DND-41 (cell line): ENCODE measurements at regions not wholly inside any gene's neighbourhood (a gene's known extent, or its start where the extent isn't known, plus 50 kb on each side); places are given as distances from the start of the nearest gene placed in this dataset.

ENCODE experiments used
- ATAC-seq: fragments of 200-7000 bp; cut with Tn5 transposase; 3 replicates; pipeline ENCODE4 v1.9.1; 2021; ENCODE audit warnings: low read depth; ENCODE audit not compliant: insufficient read depth
- DNase-seq: peaks from one replicate; pipeline ENCODE4 v3.0.0-alpha.2; 2020
- H2AFZ ChIP-seq: 2 replicates; pipeline ENCODE4 v1.6.0; 2012; ENCODE audit warnings: low read depth, low read length
- H3K27ac ChIP-seq: 2 replicates; pipeline ENCODE4 v1.5.1; 2012; ENCODE audit warnings: low read length, inconsistent platforms
- H3K27me3 ChIP-seq: fragments of 200-600 bp; sonication (generic); 2 replicates; pipeline ENCODE4 v1.6.0; 2012; ENCODE audit warnings: low read length, mild to moderate bottlenecking, inconsistent platforms; ENCODE audit not compliant: insufficient read depth, poor library complexity
- H3K36me3 ChIP-seq: 2 replicates; pipeline ENCODE4 v1.5.1; 2012; ENCODE audit warnings: low read length, inconsistent platforms; ENCODE audit not compliant: insufficient read depth
- H3K4me1 ChIP-seq: 2 replicates; pipeline ENCODE4 v1.5.1; 2012; ENCODE audit warnings: mild to moderate bottlenecking, low read length; ENCODE audit not compliant: insufficient read depth
- H3K4me2 ChIP-seq: 2 replicates; pipeline ENCODE4 v1.6.0; 2012; ENCODE audit warnings: mild to moderate bottlenecking, moderate library complexity, low read length, inconsistent platforms; ENCODE audit not compliant: insufficient read depth
- H3K4me3 ChIP-seq, 2 experiments: fragments of 200-600 bp in 1 of 2; shearing (Covaris generic) in 1 of 2; 2 replicates each; pipeline ENCODE4 v1.5.1; 2012 to 2016; ENCODE audit warnings: inconsistent platforms in 2 of 2, low read length in 2 of 2, mild to moderate bottlenecking in 2 of 2, low read depth in 1 of 2, moderate library complexity in 1 of 2
- H3K79me2 ChIP-seq: 2 replicates; pipeline ENCODE4 v1.6.0; 2012; ENCODE audit warnings: low read length, inconsistent platforms; ENCODE audit not compliant: insufficient read depth
- H3K9ac ChIP-seq: 2 replicates; pipeline ENCODE4 v1.6.0; 2012; ENCODE audit warnings: low read depth, mild to moderate bottlenecking, inconsistent platforms, low read length, moderate library complexity
- H3K9me3 ChIP-seq: 2 replicates; pipeline ENCODE4 v1.5.1; 2012; ENCODE audit warnings: low read length, moderate library complexity, mild to moderate bottlenecking, inconsistent platforms; ENCODE audit not compliant: insufficient read depth, severe bottlenecking
- H4K20me1 ChIP-seq: 2 replicates; pipeline ENCODE4 v1.6.0; 2012; ENCODE audit warnings: low read length; ENCODE audit not compliant: insufficient read depth
- CTCF ChIP-seq: IDR thresholded peaks from 2 replicates; pipeline ENCODE4 v1.5.1; 2012; ENCODE audit warnings: borderline replicate concordance, low read length, moderate library complexity, mild to moderate bottlenecking; ENCODE audit not compliant: poor library complexity, severe bottlenecking; ENCODE audit errors: extremely low read depth
- EZH2 ChIP-seq: IDR thresholded peaks from 3 replicates; pipeline ENCODE4 v1.6.1; 2012; ENCODE audit warnings: borderline replicate concordance, low read depth, mild to moderate bottlenecking, moderate library complexity, low read length, inconsistent platforms; ENCODE audit not compliant: severe bottlenecking

GRCh38 chr4:124179506-124180186, 532.9 kb downstream of the ANKRD50 start:
- no peaks in the 10 kb centered on the region for H3K36me3 ChIP-seq
- H3K4me3 ChIP-seq, result no peak overlapping the region
- no peaks in the 10 kb centered on the region for H3K4me1 ChIP-seq
- ATAC-seq (no peak), DNase-seq (no peak)
- no peaks in the 10 kb centered on the region for H3K79me2 ChIP-seq
- H3K9ac ChIP-seq, result no peak overlapping the region
- no peaks in the 10 kb centered on the region for H4K20me1 ChIP-seq
- H3K9me3 ChIP-seq, result no peaks in the 10 kb centered on the region
- TF ChIP-seq CTCF (no peak), EZH2 (no peak)
- H2AFZ ChIP-seq, result no peak overlapping the region
- no peak overlapping the region for H3K27ac ChIP-seq
- no peaks in the 10 kb centered on the region for H3K27me3 ChIP-seq
- no peak overlapping the region for H3K4me2 ChIP-seq

- Histone ChIP-seq H2AFZ (no peak overlapping the region), H3K27ac (no peak overlapping the region)
Measured at GRCh38 chr4:124181039-124181438, 531.5 kb downstream of the ANKRD50 start.

GRCh38 chr4:124183231-124183630, 529.3 kb downstream of the ANKRD50 start:
- no peaks in the 10 kb centered on the region for H3K36me3 ChIP-seq
- H4K20me1 ChIP-seq, result no peaks in the 10 kb centered on the region
- TF ChIP-seq EZH2, result no peak
- no peak for TF ChIP-seq CTCF
- H3K9me3 ChIP-seq, result no peaks in the 10 kb centered on the region
- no peak overlapping the region for H3K9ac ChIP-seq
- H3K27ac ChIP-seq, result no peak overlapping the region
- H3K27me3 ChIP-seq, result no peaks in the 10 kb centered on the region
- no peak for DNase-seq
- no peaks in the 10 kb centered on the region for H3K4me1 ChIP-seq
- H3K79me2 ChIP-seq, result no peaks in the 10 kb centered on the region
- no peak overlapping the region for H3K4me3 ChIP-seq
- no peak overlapping the region for H2AFZ ChIP-seq
- ATAC-seq, result no peak
- no peak overlapping the region for H3K4me2 ChIP-seq

More at GRCh38 chr4:124181039-124181438, 531.5 kb downstream of the ANKRD50 start:
- Histone ChIP-seq H3K27me3 (no peaks in the 10 kb centered on the region), H3K4me3 (no peak overlapping the region), H4K20me1 (no peaks in the 10 kb centered on the region), H3K9ac (no peak overlapping the region), H3K4me2 (no peak overlapping the region), H3K36me3 (no peaks in the 10 kb centered on the region), H3K4me1 (no peaks in the 10 kb centered on the region), H3K9me3 (no peaks in the 10 kb centered on the region), H3K79me2 (no peaks in the 10 kb centered on the region)
- no peak for DNase-seq
- ATAC-seq, result no peak
- TF ChIP-seq EZH2 (no peak), CTCF (no peak)
